Muscle of back (tissue), 3 donors: ENCODE measurements at regions not wholly inside any gene's neighbourhood (a gene's known extent, or its start where the extent isn't known, plus 50 kb on each side); places are given as distances from the start of the nearest gene placed in this dataset.

Source experiments
- DNase-seq, 3 donors: peaks; one replicate each; pipeline versions ENCODE4 v3.0.0 to v3.0.0-alpha.2; 2013

GRCh38 chr1:94617134-94617805 is 75.7 kb upstream of the F3 start:
- DNase-seq: peak in 1 of 3 donors; percentile 36

- DNase-seq: no peak
Measured at GRCh38 chr1:94616506-94616905, 74.9 kb upstream of the F3 start.

GRCh38 chr1:94614996-94615395 is 73.4 kb upstream of the F3 start:
- DNase-seq: peak in 1 of 3 donors; percentile 52

- no peak for DNase-seq
Measured at GRCh38 chr1:94614168-94614815, 72.7 kb upstream of the F3 start.

GRCh38 chr1:94612525-94613204 is 71.1 kb upstream of the F3 start:
- no peak for DNase-seq

GRCh38 chr1:94611681-94612475 is 70.3 kb upstream of the F3 start:
- no peak for DNase-seq

GRCh38 chr1:94609619-94610018 is 68.1 kb upstream of the F3 start:
- no peak for DNase-seq

- no peak for DNase-seq
Measured at GRCh38 chr1:94608852-94609530, 67.4 kb upstream of the F3 start.

GRCh38 chr1:94608142-94608851 is 66.7 kb upstream of the F3 start:
- DNase-seq: no peak

GRCh38 chr1:94607398-94607797 is 65.8 kb upstream of the F3 start:
- no peak for DNase-seq

GRCh38 chr1:94606471-94606870 is 64.9 kb upstream of the F3 start:
- DNase-seq: no peak

- DNase-seq: no peak
Measured at GRCh38 chr1:94603663-94604062, 62.1 kb upstream of the F3 start.

GRCh38 chr1:94602802-94603625 is 61.5 kb upstream of the F3 start:
- no peak for DNase-seq

- DNase-seq: no peak
Measured at GRCh38 chr1:94602316-94602715, 60.8 kb upstream of the F3 start.

GRCh38 chr1:94600556-94600955 is 59.0 kb upstream of the F3 start:
- DNase-seq: no peak

- no peak for DNase-seq
Measured at GRCh38 chr1:94599095-94599813, 57.7 kb upstream of the F3 start.

GRCh38 chr1:94597701-94598100 is 56.1 kb upstream of the F3 start:
- no peak for DNase-seq

GRCh38 chr1:94596260-94596659 is 54.7 kb upstream of the F3 start:
- no peak for DNase-seq

GRCh38 chr1:94595658-94596057 is 54.1 kb upstream of the F3 start:
- no peak for DNase-seq

GRCh38 chr1:94593611-94594010 is 52.1 kb upstream of the F3 start:
- DNase-seq: no peak
